ENCODE measurements at regions not wholly inside any gene's neighbourhood (a gene's known extent, or its start where the extent isn't known, plus 50 kb on each side); places are given as distances from the start of the nearest gene placed in this dataset.
"Not testable (repeated sequence)": the region's sequence is repeated elsewhere in the genome, so short reads cannot be mapped to it uniquely, and the experiment has no call there.

- DNase-seq (ENCODE audit: low read depth, low spot score): no peak
Observed at GRCh38 chr6:47407300-47408281, 70.0 kb upstream of the CD2AP start.

DNA sequence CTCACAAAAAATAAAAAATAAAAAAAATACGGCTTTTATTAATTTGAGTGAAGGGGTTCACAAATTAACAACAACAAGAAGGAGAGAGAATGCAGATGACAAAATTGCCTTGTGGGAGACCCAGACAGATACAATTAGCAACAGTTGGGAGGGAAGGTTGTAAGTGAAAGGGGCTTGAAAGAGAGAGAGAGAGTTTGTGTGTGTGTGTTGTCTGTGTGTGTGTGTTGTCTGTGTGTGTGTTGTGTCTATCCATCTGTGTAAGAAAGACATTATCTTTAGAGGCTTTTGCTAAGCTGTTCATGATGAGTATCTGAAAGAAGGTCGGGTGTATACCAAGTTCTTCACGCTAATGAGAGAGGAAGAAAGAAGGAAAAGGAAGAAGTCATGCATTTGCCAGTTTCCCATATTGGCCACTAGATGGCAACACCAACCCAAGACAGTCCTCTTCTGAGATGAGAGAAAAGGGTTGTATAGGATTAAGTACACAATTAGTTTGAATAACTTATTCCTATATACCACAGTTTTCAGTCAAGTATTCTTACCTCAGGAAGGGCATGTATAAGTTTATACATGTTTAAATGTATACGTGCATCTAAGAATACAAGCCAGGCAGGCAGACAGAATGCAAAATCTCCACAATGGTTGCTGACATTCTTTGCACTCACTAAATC is 63.7 kb upstream of the CD2AP start:
- DNase-seq (ENCODE audit: low read depth, low spot score): peak; percentile 57

DNA sequence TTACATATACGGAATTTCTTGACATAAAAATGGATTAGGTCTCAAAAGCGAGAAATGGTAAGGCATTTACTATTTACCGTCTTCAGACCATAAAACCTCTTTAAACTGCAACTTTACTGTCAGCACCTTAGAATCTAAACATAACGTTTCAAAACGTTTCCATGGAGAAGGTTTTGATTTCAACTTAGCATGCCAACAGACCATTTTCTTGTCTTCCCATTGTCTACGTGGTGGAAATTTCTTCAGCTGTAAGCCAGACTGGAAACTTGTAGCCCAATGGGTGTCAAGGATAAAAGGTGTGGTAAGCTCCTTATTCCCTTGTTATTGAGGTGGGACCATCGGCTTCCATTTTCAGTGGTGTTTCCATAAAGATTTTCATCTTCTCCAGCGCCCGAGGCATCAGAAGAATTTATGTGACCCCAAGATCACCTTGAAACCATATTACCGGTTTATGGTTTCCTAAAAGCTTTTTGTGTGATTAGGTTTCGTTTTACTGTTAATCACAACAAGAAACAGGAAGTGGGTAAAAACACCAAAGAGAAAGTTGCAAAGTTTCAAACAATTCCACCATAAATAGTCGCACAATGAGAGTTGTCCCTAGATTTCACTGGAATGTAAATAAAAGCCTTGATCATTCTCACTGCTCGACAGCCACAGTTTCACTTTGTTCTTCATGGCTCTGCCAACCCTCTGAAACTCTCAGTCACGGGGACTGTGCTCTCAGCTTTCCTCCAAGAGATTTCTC is 63.0 kb upstream of the CD2AP start:
- DNase-seq (ENCODE audit: low read depth, low spot score): no peak

GRCh38 chr6:47416396-47417345 is 60.9 kb upstream of the CD2AP start:
- DNase-seq (ENCODE audit: low read depth, low spot score): no peak

DNA sequence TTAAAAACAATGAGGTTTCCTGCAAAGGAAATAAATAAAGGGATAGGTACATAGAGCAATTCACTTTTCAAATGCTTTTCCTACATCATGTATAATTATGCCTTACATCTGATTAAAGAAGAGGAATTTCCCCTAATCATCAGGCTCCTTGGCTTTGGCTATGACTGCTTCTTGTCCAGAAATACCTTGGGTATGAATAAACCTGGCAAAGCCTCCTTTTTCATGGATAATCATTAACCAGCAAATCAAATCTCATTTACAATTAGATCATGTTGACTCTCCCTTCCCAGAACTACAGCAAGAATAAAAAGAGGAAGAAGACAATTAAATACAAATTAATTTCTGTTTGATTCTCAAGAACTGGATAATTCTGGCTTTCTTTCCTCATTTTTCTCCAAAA is 58.0 kb upstream of the CD2AP start:
- DNase-seq (ENCODE audit: low read depth, low spot score): no peak

DNA sequence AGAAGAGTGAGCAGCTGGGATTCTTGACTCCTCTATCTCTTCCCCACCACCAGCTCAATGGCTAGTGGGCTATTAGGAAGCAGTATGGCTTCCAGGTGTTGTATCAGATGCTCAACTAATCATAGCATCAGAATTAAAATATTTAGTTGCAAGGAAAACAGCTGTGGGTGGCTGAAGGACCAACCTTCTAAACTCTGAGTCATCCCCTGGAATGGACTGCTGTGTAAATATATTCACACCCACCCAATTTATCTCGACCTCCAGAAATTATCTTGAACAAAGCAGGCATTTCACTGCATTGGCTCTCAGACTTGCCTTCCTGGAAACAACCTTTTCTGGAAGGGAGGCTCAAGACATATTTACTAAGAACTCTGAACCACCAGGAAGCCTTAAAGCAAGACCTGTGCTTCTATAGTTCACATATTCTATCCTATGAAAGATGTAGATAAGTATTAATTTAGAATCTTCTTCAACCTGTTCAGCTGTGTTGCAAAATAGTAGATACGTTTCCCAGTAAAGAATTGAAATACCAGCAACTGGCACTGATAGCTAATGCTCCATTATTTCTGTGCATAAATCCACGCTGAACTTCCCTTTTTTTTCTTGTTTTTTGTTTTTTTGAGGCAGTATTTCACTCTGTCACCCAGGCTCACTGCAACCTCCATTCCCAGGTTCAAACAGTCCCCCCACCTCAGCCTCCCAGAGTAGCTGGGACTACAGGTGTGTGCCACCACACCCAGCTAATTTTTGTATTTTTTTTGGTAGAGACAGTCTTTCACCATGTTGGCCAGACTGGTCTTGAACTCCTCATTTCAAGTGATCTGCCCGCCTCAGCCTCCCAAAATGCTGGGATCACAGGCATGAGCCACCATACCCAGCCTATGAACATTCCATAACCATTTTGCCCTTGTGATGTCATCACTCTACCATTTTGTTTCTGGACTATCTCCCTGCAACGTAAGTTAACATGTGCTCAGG is 56.9 kb upstream of the CD2AP start:
- DNase-seq (ENCODE audit: low read depth, low spot score): no peak

DNA sequence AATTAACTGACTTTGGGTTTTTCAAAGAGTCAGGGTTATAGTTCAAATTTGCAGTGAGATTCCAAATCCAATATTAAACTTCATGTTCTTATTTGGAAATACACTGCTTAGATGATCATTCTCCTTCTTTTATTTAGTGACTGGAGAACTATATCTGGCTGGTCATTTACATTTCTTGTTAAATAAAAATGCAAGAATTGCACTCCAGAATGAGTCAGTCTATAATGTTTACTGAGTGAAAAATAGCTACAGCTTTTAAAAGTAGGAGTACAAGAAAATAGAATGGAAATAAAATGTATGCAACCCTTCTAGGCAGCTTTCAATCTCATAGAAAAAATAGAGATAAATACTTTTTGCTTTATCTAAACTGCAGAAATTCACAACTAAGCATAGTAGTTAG is 54.5 kb upstream of the CD2AP start:
- no peak for DNase-seq (ENCODE audit: low read depth, low spot score)

DNA sequence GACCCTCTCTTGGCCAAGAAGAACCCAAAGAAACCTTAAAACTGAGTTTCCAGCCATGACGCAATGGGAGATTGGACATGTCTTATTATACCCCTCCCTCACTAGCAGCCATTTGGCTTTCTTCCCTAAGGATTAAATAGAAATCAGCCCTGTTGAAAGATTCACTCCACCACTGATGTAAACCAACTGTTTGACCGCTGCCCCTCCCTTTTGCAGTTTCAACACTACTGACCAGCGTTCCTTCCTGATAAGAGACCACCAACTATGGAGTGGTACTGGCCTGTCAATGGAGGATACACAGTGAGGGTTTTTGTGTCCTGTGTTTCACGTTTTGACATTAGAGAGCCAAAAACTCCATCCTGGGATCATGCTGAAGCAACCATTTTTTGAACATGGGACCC is 53.2 kb upstream of the CD2AP start:
- DNase-seq (ENCODE audit: low read depth, low spot score): no peak

GRCh38 chr6:47425724-47426123 is 51.9 kb upstream of the CD2AP start:
- DNase-seq (ENCODE audit: low read depth, low spot score): not testable (repeated sequence)

DNA sequence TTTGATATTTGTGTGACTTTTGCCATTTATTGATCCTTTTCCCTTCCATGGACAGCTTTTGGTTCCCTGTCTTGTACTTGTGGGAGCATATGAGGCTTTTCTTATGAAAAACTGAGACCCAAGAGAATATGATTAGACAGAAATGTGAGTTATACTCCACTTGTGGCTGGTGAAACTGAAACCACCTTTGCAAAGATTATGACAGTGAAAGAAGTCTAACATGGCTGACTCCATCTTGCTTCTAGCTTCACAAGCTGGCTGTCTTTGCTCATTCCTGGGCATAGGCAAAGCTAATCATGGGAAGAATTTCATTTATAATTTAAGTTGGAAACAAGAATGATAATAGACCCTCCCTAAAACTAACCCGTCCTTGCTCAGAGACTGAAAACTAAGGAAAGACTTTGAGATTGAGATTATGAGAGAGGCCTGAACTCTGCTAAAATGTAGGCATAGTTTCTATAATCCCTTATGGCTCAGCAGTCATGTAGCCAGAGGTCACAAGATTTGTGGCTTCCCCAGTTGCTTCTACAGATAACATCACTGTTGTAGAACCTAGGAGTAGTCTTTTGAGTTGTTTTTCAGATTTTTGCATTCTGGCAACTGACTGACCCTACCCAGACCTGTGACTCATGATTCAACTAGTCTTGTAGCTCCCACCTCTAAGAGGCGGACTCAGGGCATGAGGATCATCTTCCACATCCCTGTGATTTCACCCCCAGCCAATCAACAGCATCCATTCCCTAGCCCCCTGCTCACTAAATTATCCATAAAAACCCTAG is 50.9 kb upstream of the CD2AP start:
- no peak for DNase-seq (ENCODE audit: low read depth, low spot score)

DNA sequence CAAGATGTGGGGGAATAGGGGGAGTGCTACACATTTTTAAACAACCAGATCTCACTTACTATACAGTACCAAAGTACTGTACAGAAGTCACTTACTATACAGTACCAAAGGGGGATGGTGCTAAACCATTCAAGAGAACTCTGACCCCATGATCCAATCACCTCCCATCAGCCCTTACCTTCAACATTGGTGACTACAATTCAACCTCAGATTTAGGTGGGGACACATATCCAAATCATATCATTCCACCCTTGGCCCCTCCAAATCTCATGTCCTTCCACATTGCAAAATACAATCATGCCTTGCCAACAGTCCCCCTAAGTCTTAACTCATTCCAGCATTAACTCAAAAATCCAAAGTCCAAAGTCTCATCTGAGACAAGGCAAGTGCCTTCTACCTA is 49.9 kb upstream of the CD2AP start:
- no peak for DNase-seq (ENCODE audit: low read depth, low spot score)

Data from ELF-1 (cell line).